IMR-90 (cell line): ENCODE measurements at regions not wholly inside any gene's neighbourhood (a gene's known extent, or its start where the extent isn't known, plus 50 kb on each side); places are given as distances from the start of the nearest gene placed in this dataset.

Experiments used
- BHLHE40 ChIP-seq: fragments of 150-350 bp; IDR thresholded peaks from 2 replicates; pipeline ENCODE4 v1.6.1; 2016; ENCODE audit warnings: mild to moderate bottlenecking, low read depth, low read length
- CTCF ChIP-seq: conservative IDR thresholded peaks from 2 replicates; pipeline ENCODE4 v1.5.1; 2012; ENCODE audit warnings: mild to moderate bottlenecking, low read depth, low read length, improper control_type of control experiment
- ELK1 ChIP-seq: fragments of 150-350 bp; IDR thresholded peaks from 2 replicates; pipeline ENCODE4 v1.6.1; 2016; ENCODE audit warnings: low read depth, mild to moderate bottlenecking, low read length, moderate library complexity, borderline replicate concordance
- MAFK ChIP-seq: IDR thresholded peaks from 2 replicates; pipeline ENCODE4 v1.6.1; 2012; ENCODE audit warnings: low read depth, low read length, improper control_type of control experiment
- POLR2A ChIP-seq: IDR thresholded peaks from 2 replicates; pipeline ENCODE4 v1.6.1; 2012; ENCODE audit warnings: mild to moderate bottlenecking, low read depth, low read length
- RAD21 ChIP-seq: IDR thresholded peaks from 2 replicates; pipeline ENCODE4 v1.6.1; 2012; ENCODE audit warnings: low read length, improper control_type of control experiment
- RFX5 ChIP-seq: IDR thresholded peaks from 2 replicates; pipeline ENCODE4 v1.8.0; 2012; ENCODE audit warnings: low read depth, mild to moderate bottlenecking, low read length, moderate library complexity
- USF2 ChIP-seq: fragments of 150-350 bp; IDR thresholded peaks from 2 replicates; pipeline ENCODE4 v1.6.1; 2017; ENCODE audit warnings: mild to moderate bottlenecking, antibody characterized with exemption, low read length, low read depth

GRCh38 chr4:125492957-125493356, 178.2 kb downstream of the FAT4 start:
- no peak for TF ChIP-seq CTCF
- TF ChIP-seq POLR2A = no peak
- no peak for TF ChIP-seq RAD21
- no peak for TF ChIP-seq RFX5
- TF ChIP-seq BHLHE40 = no peak
- no peak for TF ChIP-seq USF2
- TF ChIP-seq MAFK = no peak
- TF ChIP-seq ELK1 = no peak
